ENCODE measurements at regions not wholly inside any gene's neighbourhood (a gene's known extent, or its start where the extent isn't known, plus 50 kb on each side); places are given as distances from the start of the nearest gene placed in this dataset.

GRCh38 chr12:67811437-67812361 is 163.2 kb downstream of the DYRK2 start:
- H3K36me3 ChIP-seq = no peaks in the 10 kb centered on the region
- ATAC-seq = peak; percentile 16

GRCh38 chr12:67813456-67813904 is 164.9 kb downstream of the DYRK2 start:
- no peak overlapping the region for H3K4me3 ChIP-seq
- no peaks in the 10 kb centered on the region for H3K36me3 ChIP-seq
- no peaks in the 10 kb centered on the region for H3K4me1 ChIP-seq
- no peak for DNase-seq
- intact Hi-C loops (cut with DNase I) = no loop called here
- peaks cover 0 to 24% of the 10 kb centered on the region in 2 donors for H3K9me3 ChIP-seq
- no peak overlapping the region for H3K27ac ChIP-seq
- ATAC-seq = no peak
- no peak for TF ChIP-seq CTCF (IDR thresholded peaks at IDR 0.05)
- H3K27me3 ChIP-seq = no peaks in the 10 kb centered on the region

More at GRCh38 chr12:67811437-67812361, 163.2 kb downstream of the DYRK2 start:
- H3K27ac ChIP-seq = no peak overlapping the region
- no peaks in the 10 kb centered on the region for H3K4me1 ChIP-seq
- H3K4me3 ChIP-seq = no peak overlapping the region
- H3K27me3 ChIP-seq = no peaks in the 10 kb centered on the region
- TF ChIP-seq CTCF (IDR thresholded peaks at IDR 0.05) = no peak
- no peak for DNase-seq
- H3K9me3 ChIP-seq = peaks cover 0 to 14% of the 10 kb centered on the region in 2 donors
- intact Hi-C loops (cut with DNase I) = no loop called here

GRCh38 chr12:67816269-67816668 is 167.7 kb downstream of the DYRK2 start:
- no peak overlapping the region for H3K27ac ChIP-seq
- no peak for DNase-seq
- H3K27me3 ChIP-seq = no peaks in the 10 kb centered on the region
- no peak for ATAC-seq
- H3K4me1 ChIP-seq = no peaks in the 10 kb centered on the region
- H3K4me3 ChIP-seq = no peak overlapping the region
- intact Hi-C loops (cut with DNase I) = no loop called here
- peaks cover 0 to 24% of the 10 kb centered on the region in 2 donors for H3K9me3 ChIP-seq
- no peaks in the 10 kb centered on the region for H3K36me3 ChIP-seq
- TF ChIP-seq CTCF (IDR thresholded peaks at IDR 0.05) = no peak

GRCh38 chr12:67818459-67818903 is 169.9 kb downstream of the DYRK2 start:
- ATAC-seq (no peak), DNase-seq (no peak)
- Histone ChIP-seq H3K36me3 (no peaks in the 10 kb centered on the region), H3K9me3 (peaks cover 0 to 24% of the 10 kb centered on the region in 2 donors), H3K4me3 (no peak overlapping the region), H3K27me3 (no peaks in the 10 kb centered on the region), H3K4me1 (no peaks in the 10 kb centered on the region), H3K27ac (no peak overlapping the region)
- intact Hi-C loops (cut with DNase I) = no loop called here
- no peak for TF ChIP-seq CTCF (IDR thresholded peaks at IDR 0.05)

- intact Hi-C loops (cut with DNase I) = no loop called here
- H3K27ac ChIP-seq = no peak overlapping the region
These were observed 169.3 kb upstream of the IFNG-AS1 start for GRCh38 chr12:67819902-67820301.

More at GRCh38 chr12:67819902-67820301, 169.3 kb upstream of the IFNG-AS1 start:
- no peak overlapping the region for H3K4me3 ChIP-seq
- peaks cover 0 to 20% of the 10 kb centered on the region in 2 donors for H3K9me3 ChIP-seq
- ATAC-seq (no peak), DNase-seq (no peak)
- no peak for TF ChIP-seq CTCF (IDR thresholded peaks at IDR 0.05)
- H3K36me3 ChIP-seq = no peaks in the 10 kb centered on the region
- H3K27me3 ChIP-seq = no peaks in the 10 kb centered on the region
- H3K4me1 ChIP-seq = no peaks in the 10 kb centered on the region

Measured in left lung (tissue), 4 donors.